ELF-1 (cell line): ENCODE measurements at regions not wholly inside any gene's neighbourhood (a gene's known extent, or its start where the extent isn't known, plus 50 kb on each side); places are given as distances from the start of the nearest gene placed in this dataset.

Experiments used
- DNase-seq: peaks from one replicate; pipeline ENCODE4 v3.0.0-alpha.2; 2016; ENCODE audit warnings: low read depth, low spot score

- no peak for DNase-seq
Observed at GRCh38 chr10:2858452-2858851, 208.9 kb upstream of the PFKP start.

GRCh38 chr10:2856598-2856997 lies 210.8 kb upstream of the PFKP start:
- DNase-seq = no peak

- no peak for DNase-seq
Observed at GRCh38 chr10:2852574-2853323, 214.6 kb upstream of the PFKP start.

- no peak for DNase-seq
Observed at GRCh38 chr10:2851566-2851965, 215.8 kb upstream of the PFKP start.

GRCh38 chr10:2850202-2850601 lies 217.1 kb upstream of the PFKP start:
- DNase-seq = no peak

GRCh38 chr10:2844925-2845324 lies 222.4 kb upstream of the PFKP start:
- no peak for DNase-seq

- peak; percentile 71 for DNase-seq
Observed at GRCh38 chr10:2839081-2839725, 228.1 kb upstream of the PFKP start.

GRCh38 chr10:2837674-2838073 lies 229.7 kb upstream of the PFKP start:
- DNase-seq = no peak

- DNase-seq = no peak
Observed at GRCh38 chr10:2836921-2837662, 230.3 kb upstream of the PFKP start.

- no peak for DNase-seq
Observed at GRCh38 chr10:2834214-2834613, 233.1 kb upstream of the PFKP start.

GRCh38 chr10:2831509-2831908 lies 235.8 kb upstream of the PFKP start:
- no peak for DNase-seq

- no peak for DNase-seq
Observed at GRCh38 chr10:2828741-2829140, 238.6 kb upstream of the PFKP start.

GRCh38 chr10:2826675-2827074 lies 240.7 kb upstream of the PFKP start:
- no peak for DNase-seq

- no peak for DNase-seq
Observed at GRCh38 chr10:2825841-2826240, 241.5 kb upstream of the PFKP start.

GRCh38 chr10:2817940-2818636 lies 249.3 kb upstream of the PFKP start:
- no peak for DNase-seq

- DNase-seq = no peak
Observed at GRCh38 chr10:2813693-2814092, 253.7 kb upstream of the PFKP start.

GRCh38 chr10:2813286-2813685 lies 254.1 kb upstream of the PFKP start:
- no peak for DNase-seq

- no peak for DNase-seq
Observed at GRCh38 chr10:2812631-2813030, 254.7 kb upstream of the PFKP start.

GRCh38 chr10:2800178-2800577 lies 267.2 kb upstream of the PFKP start:
- no peak for DNase-seq

GRCh38 chr10:2798336-2799022 lies 268.9 kb upstream of the PFKP start:
- no peak for DNase-seq

- DNase-seq = no peak
Observed at GRCh38 chr10:2791774-2792443, 275.4 kb upstream of the PFKP start.
